Mesothelial cell of epicardium (in vitro differentiated cells): ENCODE measurements at regions not wholly inside any gene's neighbourhood (a gene's known extent, or its start where the extent isn't known, plus 50 kb on each side); places are given as distances from the start of the nearest gene placed in this dataset.

Experiments used
- DNase-seq, 2 experiments: peaks; one replicate each; pipeline ENCODE4 v3.0.0; 2021; ENCODE audit warnings: low spot score in 2 of 2; ENCODE audit not compliant: unreplicated experiment in 2 of 2
- H3K27ac Mint-ChIP-seq: 2 replicates; pipeline ENCODE4 v1.8.0; 2021; ENCODE audit warnings: mixed read lengths
- H3K27me3 Mint-ChIP-seq: 2 replicates; pipeline ENCODE4 v1.8.0; 2021; ENCODE audit warnings: low read depth, mixed read lengths
- H3K36me3 Mint-ChIP-seq: 2 replicates; pipeline ENCODE4 v1.8.0; 2021; ENCODE audit warnings: mixed read lengths
- H3K4me1 Mint-ChIP-seq: 2 replicates; pipeline ENCODE4 v1.8.0; 2021; ENCODE audit warnings: mixed read lengths
- H3K4me3 Mint-ChIP-seq: 2 replicates; pipeline ENCODE4 v1.8.0; 2021; ENCODE audit warnings: mild to moderate bottlenecking, moderate library complexity, mixed read lengths
- H3K9me3 Mint-ChIP-seq: 2 replicates; pipeline ENCODE4 v1.8.0; 2021; ENCODE audit warnings: mixed read lengths
- TF ChIP-seq, protein P1 (sequence below): fragments of 200-600 bp; sonication (generic); IDR thresholded peaks from one replicate; pipeline ENCODE4 v1.5.0; 2021; ENCODE audit warnings: antibody characterized with exemption; ENCODE audit not compliant: unreplicated experiment

DNA sequence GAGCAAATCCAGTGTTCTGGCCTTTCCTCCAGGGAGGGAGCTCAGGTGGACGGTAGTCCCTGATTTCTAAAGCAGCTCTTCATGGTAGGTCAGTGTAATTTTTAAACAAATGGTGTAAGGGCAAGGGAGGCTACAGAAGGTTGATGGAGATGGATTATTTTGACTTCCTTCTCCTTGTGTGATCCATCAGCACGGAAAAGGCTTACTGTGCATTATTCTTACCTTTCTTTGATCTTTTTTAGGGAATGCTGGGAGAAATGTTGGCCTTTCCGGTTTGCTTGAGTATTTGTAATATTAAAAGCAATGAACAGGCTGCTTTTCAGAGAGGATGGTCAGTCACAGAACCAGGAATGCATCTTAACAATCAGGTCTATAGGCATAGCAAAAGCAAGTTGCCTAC is 487.0 kb upstream of the BTBD3 start:
- H3K4me1 Mint-ChIP-seq = peaks cover 17% of the 10 kb centered on the region
- no peak overlapping the region for H3K27ac Mint-ChIP-seq
- DNase-seq = no peak
- no peaks in the 10 kb centered on the region for H3K9me3 Mint-ChIP-seq
- no peaks in the 10 kb centered on the region for H3K27me3 Mint-ChIP-seq
- H3K36me3 Mint-ChIP-seq = no peaks in the 10 kb centered on the region
- H3K4me3 Mint-ChIP-seq = no peak overlapping the region
- TF ChIP-seq, protein P1, sequence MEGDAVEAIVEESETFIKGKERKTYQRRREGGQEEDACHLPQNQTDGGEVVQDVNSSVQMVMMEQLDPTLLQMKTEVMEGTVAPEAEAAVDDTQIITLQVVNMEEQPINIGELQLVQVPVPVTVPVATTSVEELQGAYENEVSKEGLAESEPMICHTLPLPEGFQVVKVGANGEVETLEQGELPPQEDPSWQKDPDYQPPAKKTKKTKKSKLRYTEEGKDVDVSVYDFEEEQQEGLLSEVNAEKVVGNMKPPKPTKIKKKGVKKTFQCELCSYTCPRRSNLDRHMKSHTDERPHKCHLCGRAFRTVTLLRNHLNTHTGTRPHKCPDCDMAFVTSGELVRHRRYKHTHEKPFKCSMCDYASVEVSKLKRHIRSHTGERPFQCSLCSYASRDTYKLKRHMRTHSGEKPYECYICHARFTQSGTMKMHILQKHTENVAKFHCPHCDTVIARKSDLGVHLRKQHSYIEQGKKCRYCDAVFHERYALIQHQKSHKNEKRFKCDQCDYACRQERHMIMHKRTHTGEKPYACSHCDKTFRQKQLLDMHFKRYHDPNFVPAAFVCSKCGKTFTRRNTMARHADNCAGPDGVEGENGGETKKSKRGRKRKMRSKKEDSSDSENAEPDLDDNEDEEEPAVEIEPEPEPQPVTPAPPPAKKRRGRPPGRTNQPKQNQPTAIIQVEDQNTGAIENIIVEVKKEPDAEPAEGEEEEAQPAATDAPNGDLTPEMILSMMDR = no peak

DNA sequence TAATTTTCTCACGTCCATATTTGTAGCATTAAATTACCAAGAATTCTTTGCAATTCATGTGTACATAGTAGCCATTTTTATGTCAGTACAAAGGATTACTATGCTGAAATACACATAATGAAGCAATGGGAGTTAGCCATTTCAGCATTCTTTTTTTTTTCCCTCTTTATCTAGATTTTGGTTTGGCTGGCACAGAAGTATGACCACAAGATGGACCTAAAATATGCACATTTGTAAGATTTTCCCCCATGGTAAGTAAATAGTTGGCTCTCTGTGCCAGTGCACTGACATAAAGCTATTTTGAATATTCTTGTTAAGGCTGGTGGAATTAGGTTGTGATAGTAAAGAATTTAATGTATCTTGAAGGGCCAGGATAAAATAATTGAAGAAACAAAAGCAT is 486.1 kb upstream of the BTBD3 start:
- H3K27me3 Mint-ChIP-seq = no peaks in the 10 kb centered on the region

DNA sequence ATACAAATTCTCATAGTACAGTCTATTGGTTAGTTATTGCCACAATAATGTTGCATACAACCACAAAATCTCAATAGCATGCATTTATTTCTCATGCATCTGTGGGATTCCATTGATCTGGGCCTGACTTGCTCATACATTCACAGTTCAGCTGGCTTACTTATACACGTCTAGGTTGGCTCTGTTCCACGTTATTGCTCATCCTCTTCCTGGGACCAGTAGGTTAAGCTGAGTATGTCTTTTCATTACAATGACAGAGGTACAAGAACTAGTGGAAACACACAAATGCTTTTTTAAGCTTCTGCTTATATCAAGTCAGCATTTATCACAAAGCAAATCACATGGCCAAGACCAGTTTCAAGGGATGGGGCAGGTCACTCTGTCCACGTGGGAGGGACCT is 485.3 kb upstream of the BTBD3 start:
- TF ChIP-seq, protein P1 = no peak
- no peak for DNase-seq
- H3K27me3 Mint-ChIP-seq = no peaks in the 10 kb centered on the region
- peaks cover 12% of the 10 kb centered on the region for H3K4me1 Mint-ChIP-seq
- H3K9me3 Mint-ChIP-seq = peaks cover 13% of the 10 kb centered on the region
- H3K27ac Mint-ChIP-seq = no peak overlapping the region
- no peak overlapping the region for H3K4me3 Mint-ChIP-seq
- H3K36me3 Mint-ChIP-seq = peaks cover 8% of the 10 kb centered on the region

More for the DNA sequence above, 486.1 kb upstream of the BTBD3 start:
- Mint-ChIP-seq H3K4me1 (peaks cover 17% of the 10 kb centered on the region), H3K36me3 (peaks cover 5% of the 10 kb centered on the region), H3K4me3 (no peak overlapping the region), H3K9me3 (peaks cover 5% of the 10 kb centered on the region), H3K27ac (no peak overlapping the region)
- TF ChIP-seq, protein P1 = no peak
- no peak for DNase-seq

DNA sequence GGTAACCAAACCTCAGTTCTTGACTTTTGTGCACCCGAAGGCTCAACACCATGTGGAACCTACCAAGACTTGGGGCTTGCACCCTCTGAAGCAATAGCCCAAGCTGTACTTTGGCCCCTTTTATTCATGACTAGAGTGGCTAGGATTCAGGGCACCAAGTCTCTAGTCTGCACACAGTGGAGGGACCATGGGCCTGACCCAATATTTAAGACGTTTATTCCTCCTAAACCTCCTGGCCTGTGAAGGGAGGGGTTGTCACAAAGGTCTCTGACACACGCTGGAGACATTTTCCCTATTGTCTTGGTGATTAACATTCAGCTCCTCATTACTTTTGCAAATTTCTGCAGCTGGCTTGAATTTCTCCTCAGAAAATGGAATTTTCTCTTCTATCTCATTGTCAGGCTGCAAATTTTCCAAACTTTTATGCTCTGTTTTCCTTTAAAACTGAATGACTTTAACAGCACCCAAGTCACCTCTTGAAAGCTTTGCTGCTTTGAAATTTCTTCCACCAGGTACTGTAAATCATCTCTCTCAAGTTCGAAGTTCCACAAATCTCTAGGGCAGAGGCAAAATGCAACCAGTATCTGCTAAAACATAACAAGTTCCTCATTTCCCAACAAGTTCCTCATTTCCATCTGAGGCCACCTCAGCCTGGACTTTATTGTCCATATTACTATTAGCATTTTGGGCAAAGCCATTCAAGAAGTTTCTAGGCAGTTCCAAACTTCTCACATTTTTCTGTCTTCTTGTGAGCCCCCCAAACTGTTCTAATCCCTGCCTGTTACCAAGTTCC is 481.4 kb upstream of the BTBD3 start:
- Mint-ChIP-seq H3K4me3 (no peak overlapping the region), H3K36me3 (peaks cover 8% of the 10 kb centered on the region)

DNA sequence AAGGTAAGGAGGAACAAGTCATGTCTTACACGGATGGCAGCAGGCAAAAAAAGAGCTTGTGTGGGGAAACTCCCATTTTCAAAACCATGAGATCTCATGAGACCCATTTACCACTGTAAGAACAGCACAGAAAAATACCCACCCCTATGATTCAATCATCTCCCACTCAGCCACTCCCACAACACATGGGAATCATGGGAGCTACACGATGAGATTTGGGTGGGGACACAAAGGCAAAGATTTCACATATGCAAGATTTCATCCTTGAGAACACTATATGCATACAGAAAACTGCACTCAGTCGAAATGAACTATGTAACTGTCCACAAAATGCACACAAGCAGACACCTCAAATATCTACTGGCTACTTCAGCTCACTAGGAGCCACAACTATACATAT is 480.6 kb upstream of the BTBD3 start:
- DNase-seq = no peak
- Mint-ChIP-seq H3K4me1 (peaks cover 8% of the 10 kb centered on the region), H3K27me3 (no peaks in the 10 kb centered on the region), H3K36me3 (peaks cover 8% of the 10 kb centered on the region), H3K4me3 (no peak overlapping the region), H3K9me3 (peaks cover 16% of the 10 kb centered on the region), H3K27ac (no peak overlapping the region)
- TF ChIP-seq, protein P1 = no peak

More for the DNA sequence above, 481.4 kb upstream of the BTBD3 start:
- H3K9me3 Mint-ChIP-seq = peaks cover 16% of the 10 kb centered on the region
- peaks cover 2% of the 10 kb centered on the region for H3K4me1 Mint-ChIP-seq
- H3K27me3 Mint-ChIP-seq = no peaks in the 10 kb centered on the region
- no peak overlapping the region for H3K27ac Mint-ChIP-seq
- no peak for DNase-seq
- TF ChIP-seq, protein P1 = no peak
